CD4-positive, alpha-beta T cell (primary cell): ENCODE measurements at regions not wholly inside any gene's neighbourhood (a gene's known extent, or its start where the extent isn't known, plus 50 kb on each side); places are given as distances from the start of the nearest gene placed in this dataset.

ENCODE experiments used
- ATAC-seq: fragments of 200-7000 bp; cut with Tn5 transposase; one replicate; pipeline ENCODE4 v1.10.0; 2022; ENCODE audit warnings: mild to moderate bottlenecking; ENCODE audit not compliant: poor library complexity
- CTCF ChIA-PET: fragments of 350-600 bp; sonication (Branson Sonifier 250); formaldehyde crosslinking; loops from one replicate; lab custom pipeline; 2021; ENCODE audit warnings: antibody characterized with exemption, inconsistent platforms; lab: Charles Lee
- POLR2A ChIA-PET: fragments of 350-600 bp; sonication (Branson Sonifier 250); formaldehyde crosslinking; loops from one replicate; lab custom pipeline; 2021; ENCODE audit warnings: antibody characterized with exemption, inconsistent platforms; lab: Charles Lee
- DNase-seq, 14 experiments: peaks; one replicate each; pipeline ENCODE4 v3.0.0-alpha.2; 2013 to 2020; ENCODE audit warnings: mixed read lengths in 2 of 14
- H3K27ac ChIP-seq, 2 donors: one replicate each; pipeline versions ENCODE4 v1.5.1 to v1.7.0; 2013; ENCODE audit warnings: low read length in 2 of 2, low read depth in 1 of 2, mild to moderate bottlenecking in 1 of 2
- H3K27me3 ChIP-seq, 2 experiments: 1 replicate in 1 of 2; 2 replicates in 1 of 2; pipeline versions ENCODE4 v1.6.1 to v1.7.0; 2013; ENCODE audit warnings: low read length in 2 of 2, control low read depth in 1 of 2, mild to moderate bottlenecking in 1 of 2, moderate library complexity in 1 of 2; ENCODE audit not compliant: insufficient read depth in 2 of 2, control insufficient read depth in 1 of 2
- H3K36me3 ChIP-seq: one replicate; pipeline ENCODE4 v1.6.1; 2013; ENCODE audit warnings: low read length, control low read depth; ENCODE audit not compliant: insufficient read depth
- H3K4me1 ChIP-seq: one replicate; pipeline ENCODE4 v1.6.1; 2013; ENCODE audit warnings: low read length, control low read depth; ENCODE audit not compliant: insufficient read depth
- H3K4me3 ChIP-seq: one replicate; pipeline ENCODE4 v1.5.1; 2013; ENCODE audit warnings: mild to moderate bottlenecking, low read length, moderate library complexity
- H3K9me3 ChIP-seq, 2 experiments: 1 replicate in 1 of 2; 2 replicates in 1 of 2; pipeline versions ENCODE4 v1.6.1 to v1.7.0; 2013; ENCODE audit warnings: low read length in 2 of 2, mild to moderate bottlenecking in 2 of 2, control low read depth in 1 of 2, moderate library complexity in 1 of 2; ENCODE audit not compliant: control insufficient read depth in 1 of 2, insufficient read depth in 1 of 2
- H3K27ac Mint-ChIP-seq: one replicate; pipeline ENCODE4 v1.8.0; 2020; ENCODE audit warnings: mixed read lengths
- H3K27me3 Mint-ChIP-seq: one replicate; pipeline ENCODE4 v1.8.0; 2021; ENCODE audit warnings: mixed read lengths
- H3K36me3 Mint-ChIP-seq: one replicate; pipeline ENCODE4 v1.8.0; 2021; ENCODE audit warnings: low read depth, mixed read lengths
- H3K4me1 Mint-ChIP-seq: one replicate; pipeline ENCODE4 v1.8.0; 2021; ENCODE audit warnings: low read depth, mixed read lengths
- H3K4me3 Mint-ChIP-seq: one replicate; pipeline ENCODE4 v1.8.0; 2020; ENCODE audit warnings: mild to moderate bottlenecking, mixed read lengths
- H3K9me3 Mint-ChIP-seq: one replicate; pipeline ENCODE4 v1.8.0; 2020; ENCODE audit warnings: mixed read lengths
- intact Hi-C, 2 experiments: fragments of 100-400 bp; cut with DNase I in 1 of 2; cut with micrococcal nuclease in 1 of 2; formaldehyde crosslinking; loops; one replicate each; pipeline versions ENCODE4 v1.15.1 to v1.9.0; 2023 to 2025; cut with DNase I, micrococcal nuclease
- TF ChIP-seq, protein P1 (sequence below): fragments of 200-600 bp; IDR thresholded peaks from one replicate; pipeline ENCODE4 v1.8.0; 2022; ENCODE audit warnings: antibody characterized with exemption, mild to moderate bottlenecking

DNA sequence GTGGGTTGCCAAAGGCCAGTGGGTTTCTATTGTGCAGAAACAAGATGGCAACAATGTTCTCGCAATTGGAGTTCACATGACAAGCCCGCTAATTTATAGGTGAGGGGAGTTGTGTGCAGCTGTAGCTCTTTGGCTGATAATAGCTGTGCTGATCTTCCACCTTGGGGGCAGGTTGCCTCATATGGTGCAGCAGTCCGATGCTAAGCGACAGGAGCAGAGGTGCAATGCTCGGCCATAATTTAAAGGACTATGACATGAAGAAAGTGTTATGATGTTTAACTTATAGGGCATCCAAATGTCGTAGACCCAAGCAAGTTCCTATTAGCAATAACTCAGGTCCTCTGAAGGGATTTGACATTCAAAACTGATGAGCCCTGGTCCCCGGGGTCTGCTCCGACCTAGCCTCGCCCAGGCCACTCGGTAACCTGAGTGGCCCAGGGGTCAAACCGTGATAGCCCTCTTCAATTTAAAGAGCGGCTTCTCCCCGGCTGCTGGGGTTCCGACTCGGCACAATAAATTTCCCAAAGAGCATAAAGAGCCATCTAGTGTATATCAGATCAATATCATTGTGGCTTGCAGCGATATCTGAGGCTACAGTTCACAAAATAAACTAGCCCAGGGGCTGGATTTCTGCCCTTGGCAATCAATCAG is 724.0 kb downstream of the IRX1 start:
- ATAC-seq (no peak), DNase-seq (no peak)
- H3K27ac Mint-ChIP-seq, result no peak overlapping the region
- H3K9me3 Mint-ChIP-seq, result peaks cover 22% of the 10 kb centered on the region
- Histone ChIP-seq H3K36me3 (no peaks in the 10 kb centered on the region), H3K9me3 (peaks cover 0 to 10% of the 10 kb centered on the region in 2 experiments), H3K4me3 (no peak overlapping the region), H3K4me1 (no peaks in the 10 kb centered on the region), H3K27ac (no peak overlapping the region), H3K27me3 (no peaks in the 10 kb centered on the region)
- no peaks in the 10 kb centered on the region for H3K27me3 Mint-ChIP-seq
- H3K36me3 Mint-ChIP-seq, result no peaks in the 10 kb centered on the region
- no peaks in the 10 kb centered on the region for H3K4me1 Mint-ChIP-seq
- no peak overlapping the region for H3K4me3 Mint-ChIP-seq
- TF ChIP-seq, protein P1, sequence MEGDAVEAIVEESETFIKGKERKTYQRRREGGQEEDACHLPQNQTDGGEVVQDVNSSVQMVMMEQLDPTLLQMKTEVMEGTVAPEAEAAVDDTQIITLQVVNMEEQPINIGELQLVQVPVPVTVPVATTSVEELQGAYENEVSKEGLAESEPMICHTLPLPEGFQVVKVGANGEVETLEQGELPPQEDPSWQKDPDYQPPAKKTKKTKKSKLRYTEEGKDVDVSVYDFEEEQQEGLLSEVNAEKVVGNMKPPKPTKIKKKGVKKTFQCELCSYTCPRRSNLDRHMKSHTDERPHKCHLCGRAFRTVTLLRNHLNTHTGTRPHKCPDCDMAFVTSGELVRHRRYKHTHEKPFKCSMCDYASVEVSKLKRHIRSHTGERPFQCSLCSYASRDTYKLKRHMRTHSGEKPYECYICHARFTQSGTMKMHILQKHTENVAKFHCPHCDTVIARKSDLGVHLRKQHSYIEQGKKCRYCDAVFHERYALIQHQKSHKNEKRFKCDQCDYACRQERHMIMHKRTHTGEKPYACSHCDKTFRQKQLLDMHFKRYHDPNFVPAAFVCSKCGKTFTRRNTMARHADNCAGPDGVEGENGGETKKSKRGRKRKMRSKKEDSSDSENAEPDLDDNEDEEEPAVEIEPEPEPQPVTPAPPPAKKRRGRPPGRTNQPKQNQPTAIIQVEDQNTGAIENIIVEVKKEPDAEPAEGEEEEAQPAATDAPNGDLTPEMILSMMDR, result no peak
- ChIA-PET CTCF (no interaction called here), POLR2A (interaction anchor here (0.6 kb wide), 1 partner anchor 79 kb away, joined by 3 read pairs; no protein-coding TSS in a partner anchor)
- intact Hi-C loops, result no loop called here

DNA sequence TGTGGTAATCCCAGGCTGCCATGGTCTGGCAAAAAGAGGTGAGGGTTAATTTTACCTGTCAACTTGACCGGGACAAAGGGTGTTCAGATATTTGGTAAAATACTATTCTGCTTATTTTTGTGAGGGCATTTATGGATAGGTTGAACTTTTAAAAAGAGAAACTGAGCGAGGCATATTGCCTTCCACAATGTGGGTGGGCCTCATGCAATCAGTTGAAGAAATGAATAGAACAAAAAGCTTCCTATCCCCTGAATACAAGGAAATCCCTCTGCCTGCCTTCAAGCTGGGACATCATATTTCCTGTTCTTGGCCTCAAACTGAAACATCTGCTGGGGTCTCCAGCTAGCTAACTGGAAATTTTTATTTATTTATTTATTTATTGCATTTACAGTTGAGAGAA is 734.7 kb downstream of the IRX1 start:
- H3K36me3 Mint-ChIP-seq, result no peaks in the 10 kb centered on the region

DNA sequence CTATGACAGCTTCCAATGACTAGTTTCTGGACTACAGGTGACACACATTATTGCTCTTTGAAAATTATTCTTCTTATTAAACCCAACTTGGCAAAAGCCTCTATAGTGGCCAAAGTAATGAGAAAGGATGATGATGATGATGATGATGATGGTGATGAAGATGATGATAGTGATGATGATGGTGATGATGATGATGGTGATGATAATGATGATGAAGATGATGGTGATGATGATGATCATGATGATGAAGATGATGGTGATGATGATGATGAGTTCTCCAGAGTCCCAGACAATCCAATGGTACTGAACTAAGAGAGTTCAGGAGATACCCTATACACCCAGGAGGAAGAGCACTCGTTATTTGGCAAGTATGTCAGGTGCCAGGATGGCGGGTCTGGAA is 739.4 kb downstream of the IRX1 start:
- ATAC-seq (no peak), DNase-seq (no peak)
- TF ChIP-seq, protein P1, result no peak
- no peaks in the 10 kb centered on the region for H3K27me3 ChIP-seq
- intact Hi-C loops, result no loop called here
- H3K9me3 ChIP-seq, result peaks cover 0 to 7% of the 10 kb centered on the region in 2 experiments
- no peaks in the 10 kb centered on the region for H3K36me3 Mint-ChIP-seq
- H3K27me3 Mint-ChIP-seq, result no peaks in the 10 kb centered on the region
- no peak overlapping the region for H3K4me3 Mint-ChIP-seq
- no peak overlapping the region for H3K27ac Mint-ChIP-seq
- no peaks in the 10 kb centered on the region for H3K4me1 Mint-ChIP-seq
- POLR2A ChIA-PET, result no interaction called here
- H3K4me3 ChIP-seq, result no peak overlapping the region
- CTCF ChIA-PET, result no interaction called here
- H3K4me1 ChIP-seq, result no peaks in the 10 kb centered on the region
- H3K27ac ChIP-seq, result no peak overlapping the region
- peaks cover 8% of the 10 kb centered on the region for H3K9me3 Mint-ChIP-seq
- no peaks in the 10 kb centered on the region for H3K36me3 ChIP-seq

More for the DNA sequence above, 734.7 kb downstream of the IRX1 start:
- H3K9me3 Mint-ChIP-seq, result peaks cover 8% of the 10 kb centered on the region
- Histone ChIP-seq H3K4me1 (no peaks in the 10 kb centered on the region), H3K27me3 (no peaks in the 10 kb centered on the region), H3K27ac (no peak overlapping the region), H3K4me3 (no peak overlapping the region), H3K9me3 (peaks cover 0 to 4% of the 10 kb centered on the region in 2 experiments), H3K36me3 (no peaks in the 10 kb centered on the region)
- ATAC-seq (no peak), DNase-seq (no peak)
- ChIA-PET POLR2A (no interaction called here), CTCF (no interaction called here)
- no peaks in the 10 kb centered on the region for H3K4me1 Mint-ChIP-seq
- TF ChIP-seq, protein P1, result no peak
- H3K27ac Mint-ChIP-seq, result no peak overlapping the region
- intact Hi-C loops, result no loop called here
- no peak overlapping the region for H3K4me3 Mint-ChIP-seq
- H3K27me3 Mint-ChIP-seq, result no peaks in the 10 kb centered on the region
